ENCODE measurements at regions not wholly inside any gene's neighbourhood (a gene's known extent, or its start where the extent isn't known, plus 50 kb on each side); places are given as distances from the start of the nearest gene placed in this dataset.

GRCh38 chr22:44600207-44600785, 101.7 kb upstream of the PRR5 start (continued):
- no peak for TF ChIP-seq ZNF423 (tag by site-specific recombination; IDR thresholded peaks at IDR 0.05)

DNA sequence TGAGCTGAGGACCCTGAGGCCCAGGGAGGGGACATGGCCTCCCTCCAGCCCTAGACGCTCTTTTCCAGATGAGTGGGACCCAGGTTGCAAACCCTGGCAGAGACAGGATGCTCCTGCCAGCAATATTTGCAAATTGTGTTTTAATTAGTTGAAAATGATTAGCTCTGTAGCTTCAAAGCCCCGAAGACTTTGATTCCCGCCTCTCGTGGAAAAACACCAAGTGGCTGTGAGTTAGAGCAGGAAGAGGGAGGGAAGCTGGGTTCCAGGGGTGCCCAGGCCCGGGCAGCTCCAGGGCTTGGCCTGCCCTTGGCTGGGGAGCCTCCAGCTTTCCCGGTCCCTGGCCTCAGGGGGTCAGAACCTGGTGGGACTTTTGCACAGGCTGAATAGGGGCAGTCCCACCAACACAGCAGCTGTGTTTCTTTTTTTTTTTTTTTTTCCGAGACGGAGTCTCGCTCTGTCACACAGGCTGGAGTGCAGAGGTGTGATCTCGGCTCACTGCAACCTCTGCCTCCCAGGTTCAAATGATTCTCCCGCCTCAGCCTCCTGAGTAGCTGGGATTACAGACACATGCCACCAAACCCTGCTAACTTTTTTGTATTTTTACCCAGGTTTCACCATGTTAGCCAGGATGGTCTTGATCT, 101.6 kb upstream of the RTL6 start:
- CTCF ChIA-PET, result interaction anchor here (0.7 kb wide), 1 partner anchor 901 kb away, joined by 3 read pairs; no protein-coding TSS in a partner anchor
- no peaks in the 10 kb centered on the region for H3K9me3 ChIP-seq (ENCODE audit: control insufficient read depth, insufficient read depth, low read depth, low read length)
- no peak overlapping the region for H3K27ac ChIP-seq (ENCODE audit: extremely low read depth, low read depth, low read length)
- no peaks in the 10 kb centered on the region for H3K36me3 ChIP-seq (ENCODE audit: control insufficient read depth in 2 of 2, insufficient read depth in 1 of 2, low read length in 2 of 2)
- POLR2A ChIA-PET, result no interaction called here
- H3K4me1 ChIP-seq (ENCODE audit: control insufficient read depth, insufficient read depth, low read length), result no peaks in the 10 kb centered on the region
- no peak overlapping the region for H3K4me3 ChIP-seq (ENCODE audit: low read depth, low read length)
- no peak for TF ChIP-seq SP3 (tag by site-specific recombination; IDR thresholded peaks at IDR 0.05)

GRCh38 chr22:44599084-44599483, 101.1 kb upstream of the RTL6 start:
- POLR2A ChIA-PET, result no interaction called here
- Histone ChIP-seq H3K36me3 (ENCODE audit: control insufficient read depth in 2 of 2, insufficient read depth in 1 of 2, low read length in 2 of 2) (no peaks in the 10 kb centered on the region), H3K9me3 (ENCODE audit: control insufficient read depth, insufficient read depth, low read depth, low read length) (no peaks in the 10 kb centered on the region), H3K4me1 (ENCODE audit: control insufficient read depth, insufficient read depth, low read length) (no peaks in the 10 kb centered on the region), H3K27ac (ENCODE audit: extremely low read depth, low read depth, low read length) (no peak overlapping the region), H3K4me3 (ENCODE audit: low read depth, low read length) (no peak overlapping the region)
- TF ChIP-seq HOXD13 (CRISPR knock-in tag; IDR thresholded peaks at IDR 0.05; ENCODE audit: borderline replicate concordance), result no peak
- TF ChIP-seq BCL11A (tag by site-specific recombination; IDR thresholded peaks at IDR 0.05; ENCODE audit: low read depth), result no peak
- CTCF ChIA-PET, result no interaction called here

- Histone ChIP-seq H3K36me3 (ENCODE audit: control insufficient read depth in 2 of 2, insufficient read depth in 1 of 2, low read length in 2 of 2) (no peaks in the 10 kb centered on the region), H3K9me3 (ENCODE audit: control insufficient read depth, insufficient read depth, low read depth, low read length) (no peaks in the 10 kb centered on the region), H3K27ac (ENCODE audit: extremely low read depth, low read depth, low read length) (no peak overlapping the region), H3K4me1 (ENCODE audit: control insufficient read depth, insufficient read depth, low read length) (no peaks in the 10 kb centered on the region), H3K4me3 (ENCODE audit: low read depth, low read length) (no peak overlapping the region)
- TF ChIP-seq ZNF133 (tag by site-specific recombination; IDR thresholded peaks at IDR 0.05), result no peak
- no peak for TF ChIP-seq REST (tag by site-specific recombination; IDR thresholded peaks at IDR 0.05)
- no peak for TF ChIP-seq PBX3 (CRISPR knock-in tag; IDR thresholded peaks at IDR 0.05)
- POLR2A ChIA-PET, result no interaction called here
- CTCF ChIA-PET, result no interaction called here
Observed at GRCh38 chr22:44597616-44598015, 99.6 kb upstream of the RTL6 start.

DNA sequence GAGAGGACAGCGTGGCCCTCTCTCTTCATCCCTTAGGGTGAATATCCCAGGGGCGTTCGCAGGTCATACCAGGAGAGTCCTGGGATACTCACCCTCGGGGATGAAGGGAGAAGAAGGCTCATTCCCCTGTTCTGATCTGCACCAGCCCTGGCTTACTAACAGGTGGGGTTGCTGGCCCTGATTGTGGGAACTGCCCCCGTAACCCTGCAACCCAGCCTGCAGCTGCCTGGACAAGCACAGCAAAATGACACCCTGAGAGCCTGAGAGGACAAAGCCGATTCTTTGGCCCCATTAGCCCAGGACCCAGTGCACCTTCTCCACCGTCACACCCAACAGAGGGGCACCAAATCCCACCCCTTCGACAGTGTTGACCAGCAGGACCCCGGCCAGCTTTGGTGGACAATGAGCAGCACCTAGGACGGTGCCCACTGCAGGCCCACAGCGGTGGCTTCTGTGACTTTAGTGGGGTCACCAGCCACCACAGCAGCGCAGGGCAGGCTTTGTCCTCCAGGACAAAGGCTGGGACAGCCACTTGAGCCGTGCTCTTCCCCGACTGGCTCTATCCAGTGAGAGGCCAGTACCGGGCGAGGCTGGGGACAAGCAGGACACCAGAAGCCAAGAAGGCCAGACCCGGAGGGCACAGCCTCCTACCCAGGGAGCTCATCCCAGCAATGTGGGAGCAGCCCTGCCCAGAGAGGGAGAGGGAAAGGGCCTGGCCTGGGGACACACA, 98.5 kb upstream of the RTL6 start:
- CTCF ChIA-PET, result interaction anchor here (0.5 to 0.7 kb wide), 3 partner anchors 27 to 604 kb away, joined by 3 to 4 read pairs (median 3); no protein-coding TSS in a partner anchor
- no peak for TF ChIP-seq OVOL3 (tag by site-specific recombination; IDR thresholded peaks at IDR 0.05)
- POLR2A ChIA-PET, result no interaction called here
- no peaks in the 10 kb centered on the region for H3K4me1 ChIP-seq (ENCODE audit: control insufficient read depth, insufficient read depth, low read length)
- no peak overlapping the region for H3K4me3 ChIP-seq (ENCODE audit: low read depth, low read length)
- no peaks in the 10 kb centered on the region for H3K9me3 ChIP-seq (ENCODE audit: control insufficient read depth, insufficient read depth, low read depth, low read length)
- no peak overlapping the region for H3K27ac ChIP-seq (ENCODE audit: extremely low read depth, low read depth, low read length)
- H3K36me3 ChIP-seq (ENCODE audit: control insufficient read depth in 2 of 2, insufficient read depth in 1 of 2, low read length in 2 of 2), result no peaks in the 10 kb centered on the region
